ENCODE measurements at regions not wholly inside any gene's neighbourhood (a gene's known extent, or its start where the extent isn't known, plus 50 kb on each side); places are given as distances from the start of the nearest gene placed in this dataset.

- no peaks in the 10 kb centered on the region for H3K27me3 ChIP-seq
- DNase-seq, result no peak
- H3K27ac ChIP-seq, result no peak overlapping the region
- no peaks in the 10 kb centered on the region for H3K36me3 ChIP-seq
- H3K9ac ChIP-seq (ENCODE audit: low read depth in 2 of 2, low read length in 2 of 2), result no peak overlapping the region
- no peak for TF ChIP-seq CTCF (IDR thresholded peaks at IDR 0.05)
- intact Hi-C loops (cut with DNase I), result no loop called here
- no peak overlapping the region for H3K4me3 ChIP-seq
- no peaks in the 10 kb centered on the region for H3K9me3 ChIP-seq
- H3K4me1 ChIP-seq, result no peaks in the 10 kb centered on the region
Measured at GRCh38 chr12:20096430-20096829, 271.9 kb upstream of the PDE3A start.

- intact Hi-C loops (cut with DNase I), result no loop called here
- DNase-seq, result no peak
- Histone ChIP-seq H3K27ac (no peak overlapping the region), H3K4me3 (no peak overlapping the region), H3K9me3 (no peaks in the 10 kb centered on the region), H3K36me3 (no peaks in the 10 kb centered on the region), H3K4me1 (no peaks in the 10 kb centered on the region), H3K27me3 (no peaks in the 10 kb centered on the region), H3K9ac (ENCODE audit: low read depth in 2 of 2, low read length in 2 of 2) (no peak overlapping the region)
- no peak for TF ChIP-seq CTCF (IDR thresholded peaks at IDR 0.05)
Measured at GRCh38 chr12:20097626-20098025, 270.7 kb upstream of the PDE3A start.

- no peak for DNase-seq
- no peaks in the 10 kb centered on the region for H3K9me3 ChIP-seq
- intact Hi-C loops (cut with DNase I), result no loop called here
- no peaks in the 10 kb centered on the region for H3K27me3 ChIP-seq
- no peak overlapping the region for H3K27ac ChIP-seq
- no peak for TF ChIP-seq CTCF (IDR thresholded peaks at IDR 0.05)
- no peaks in the 10 kb centered on the region for H3K36me3 ChIP-seq
- H3K4me3 ChIP-seq, result no peak overlapping the region
- no peaks in the 10 kb centered on the region for H3K4me1 ChIP-seq
- H3K9ac ChIP-seq (ENCODE audit: low read depth in 2 of 2, low read length in 2 of 2), result no peak overlapping the region
Measured at GRCh38 chr12:20099395-20100183, 268.7 kb upstream of the PDE3A start.

- intact Hi-C loops (cut with DNase I), result no loop called here
- no peak for DNase-seq
- H3K4me3 ChIP-seq, result no peak overlapping the region
- H3K9ac ChIP-seq (ENCODE audit: low read depth in 2 of 2, low read length in 2 of 2), result no peak overlapping the region
- no peaks in the 10 kb centered on the region for H3K36me3 ChIP-seq
- no peaks in the 10 kb centered on the region for H3K27me3 ChIP-seq
- no peaks in the 10 kb centered on the region for H3K4me1 ChIP-seq
- no peaks in the 10 kb centered on the region for H3K9me3 ChIP-seq
- H3K27ac ChIP-seq, result no peak overlapping the region
- TF ChIP-seq CTCF (IDR thresholded peaks at IDR 0.05), result no peak
Measured at GRCh38 chr12:20101046-20101445, 267.3 kb upstream of the PDE3A start.

GRCh38 chr12:20105943-20106342, 262.4 kb upstream of the PDE3A start:
- intact Hi-C loops (cut with DNase I), result no loop called here
- DNase-seq, result no peak
- H3K9me3 ChIP-seq, result no peaks in the 10 kb centered on the region
- H3K4me3 ChIP-seq, result no peak overlapping the region
- H3K36me3 ChIP-seq, result no peaks in the 10 kb centered on the region
- no peak overlapping the region for H3K27ac ChIP-seq
- H3K9ac ChIP-seq (ENCODE audit: low read depth in 2 of 2, low read length in 2 of 2), result no peak overlapping the region
- TF ChIP-seq CTCF (IDR thresholded peaks at IDR 0.05), result no peak
- no peaks in the 10 kb centered on the region for H3K27me3 ChIP-seq
- no peaks in the 10 kb centered on the region for H3K4me1 ChIP-seq

Measured in colonic mucosa (tissue), 4 donors.